HEK293T (cell line): ENCODE measurements at regions not wholly inside any gene's neighbourhood (a gene's known extent, or its start where the extent isn't known, plus 50 kb on each side); places are given as distances from the start of the nearest gene placed in this dataset.

Source experiments
- ARNT ChIP-seq: fragments of 450-650 bp; IDR thresholded peaks from 2 replicates; pipeline ENCODE4 v1.6.1; 2017; ENCODE audit warnings: mild to moderate bottlenecking
- BHLHE40 ChIP-seq: fragments of 450-650 bp; IDR thresholded peaks from 2 replicates; pipeline ENCODE4 v1.6.1; 2016; ENCODE audit warnings: mild to moderate bottlenecking, moderate library complexity, borderline replicate concordance
- ELF4 ChIP-seq: fragments of 450-650 bp; IDR thresholded peaks from 2 replicates; pipeline ENCODE4 v1.6.1; 2017; ENCODE audit warnings: antibody characterized with exemption
- FOXK2 ChIP-seq: fragments of 450-650 bp; IDR thresholded peaks from 2 replicates; pipeline ENCODE4 v1.6.1; 2016; ENCODE audit warnings: mild to moderate bottlenecking
- FOXM1 ChIP-seq: fragments of 450-650 bp; IDR thresholded peaks from 2 replicates; pipeline ENCODE4 v1.6.1; 2017; ENCODE audit warnings: mild to moderate bottlenecking, borderline replicate concordance
- HDGF ChIP-seq: fragments of 450-650 bp; IDR thresholded peaks from 2 replicates; pipeline ENCODE4 v1.6.1; 2017; ENCODE audit warnings: antibody characterized with exemption, borderline replicate concordance

DNA sequence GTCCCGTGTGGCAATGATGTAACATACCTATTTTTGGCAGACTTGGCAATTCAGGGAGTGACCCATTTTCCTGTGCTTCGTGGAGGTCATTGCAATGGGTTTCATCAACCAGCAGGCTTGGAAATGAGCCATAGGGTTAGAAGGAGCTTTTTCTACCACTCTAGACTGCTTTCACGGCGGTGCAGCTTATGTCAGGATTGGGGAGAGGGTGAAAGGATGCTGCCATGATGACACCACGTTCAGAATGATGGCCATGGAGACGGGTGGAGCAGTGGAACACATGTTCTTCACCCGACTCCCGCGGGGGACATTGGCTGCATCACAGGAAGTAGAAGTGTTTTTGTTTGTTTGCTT lies 220.2 kb downstream of the EMX2 start:
- no peak for TF ChIP-seq ARNT
- TF ChIP-seq HDGF: no peak
- TF ChIP-seq ELF4: no peak
- TF ChIP-seq FOXK2: no peak
- no peak for TF ChIP-seq BHLHE40
- TF ChIP-seq FOXM1: no peak
